DND-41 (cell line): ENCODE measurements at regions not wholly inside any gene's neighbourhood (a gene's known extent, or its start where the extent isn't known, plus 50 kb on each side); places are given as distances from the start of the nearest gene placed in this dataset.

ENCODE experiments used
- ATAC-seq: fragments of 200-7000 bp; cut with Tn5 transposase; 3 replicates; pipeline ENCODE4 v1.9.1; 2021; ENCODE audit warnings: low read depth; ENCODE audit not compliant: insufficient read depth
- DNase-seq: peaks from one replicate; pipeline ENCODE4 v3.0.0-alpha.2; 2020
- H2AFZ ChIP-seq: 2 replicates; pipeline ENCODE4 v1.6.0; 2012; ENCODE audit warnings: low read depth, low read length
- H3K27ac ChIP-seq: 2 replicates; pipeline ENCODE4 v1.5.1; 2012; ENCODE audit warnings: low read length, inconsistent platforms
- H3K27me3 ChIP-seq: fragments of 200-600 bp; sonication (generic); 2 replicates; pipeline ENCODE4 v1.6.0; 2012; ENCODE audit warnings: low read length, mild to moderate bottlenecking, inconsistent platforms; ENCODE audit not compliant: insufficient read depth, poor library complexity
- H3K36me3 ChIP-seq: 2 replicates; pipeline ENCODE4 v1.5.1; 2012; ENCODE audit warnings: low read length, inconsistent platforms; ENCODE audit not compliant: insufficient read depth
- H3K4me1 ChIP-seq: 2 replicates; pipeline ENCODE4 v1.5.1; 2012; ENCODE audit warnings: mild to moderate bottlenecking, low read length; ENCODE audit not compliant: insufficient read depth
- H3K4me2 ChIP-seq: 2 replicates; pipeline ENCODE4 v1.6.0; 2012; ENCODE audit warnings: mild to moderate bottlenecking, moderate library complexity, low read length, inconsistent platforms; ENCODE audit not compliant: insufficient read depth
- H3K4me3 ChIP-seq, 2 experiments: fragments of 200-600 bp in 1 of 2; shearing (Covaris generic) in 1 of 2; 2 replicates each; pipeline ENCODE4 v1.5.1; 2012 to 2016; ENCODE audit warnings: inconsistent platforms in 2 of 2, low read length in 2 of 2, mild to moderate bottlenecking in 2 of 2, low read depth in 1 of 2, moderate library complexity in 1 of 2
- H3K79me2 ChIP-seq: 2 replicates; pipeline ENCODE4 v1.6.0; 2012; ENCODE audit warnings: low read length, inconsistent platforms; ENCODE audit not compliant: insufficient read depth
- H3K9ac ChIP-seq: 2 replicates; pipeline ENCODE4 v1.6.0; 2012; ENCODE audit warnings: low read depth, mild to moderate bottlenecking, inconsistent platforms, low read length, moderate library complexity
- H3K9me3 ChIP-seq: 2 replicates; pipeline ENCODE4 v1.5.1; 2012; ENCODE audit warnings: low read length, moderate library complexity, mild to moderate bottlenecking, inconsistent platforms; ENCODE audit not compliant: insufficient read depth, severe bottlenecking
- H4K20me1 ChIP-seq: 2 replicates; pipeline ENCODE4 v1.6.0; 2012; ENCODE audit warnings: low read length; ENCODE audit not compliant: insufficient read depth
- CTCF ChIP-seq: IDR thresholded peaks from 2 replicates; pipeline ENCODE4 v1.5.1; 2012; ENCODE audit warnings: borderline replicate concordance, low read length, moderate library complexity, mild to moderate bottlenecking; ENCODE audit not compliant: poor library complexity, severe bottlenecking; ENCODE audit errors: extremely low read depth
- EZH2 ChIP-seq: IDR thresholded peaks from 3 replicates; pipeline ENCODE4 v1.6.1; 2012; ENCODE audit warnings: borderline replicate concordance, low read depth, mild to moderate bottlenecking, moderate library complexity, low read length, inconsistent platforms; ENCODE audit not compliant: severe bottlenecking

GRCh38 chr4:146095860-146096259 lies 79.7 kb upstream of the LSM6 start:
- Histone ChIP-seq H3K27ac (no peak overlapping the region), H3K9me3 (no peaks in the 10 kb centered on the region), H3K27me3 (no peaks in the 10 kb centered on the region), H3K4me1 (no peaks in the 10 kb centered on the region), H3K36me3 (no peaks in the 10 kb centered on the region), H3K4me2 (no peak overlapping the region), H4K20me1 (no peaks in the 10 kb centered on the region), H3K9ac (no peak overlapping the region), H3K79me2 (no peaks in the 10 kb centered on the region), H2AFZ (no peak overlapping the region), H3K4me3 (no peak overlapping the region)
- ATAC-seq (no peak), DNase-seq (no peak)
- no peak for TF ChIP-seq CTCF

GRCh38 chr4:146095091-146095690 lies 80.3 kb upstream of the LSM6 start:
- TF ChIP-seq CTCF (peak; percentile 79), EZH2 (no peak)
- no peak for ATAC-seq

GRCh38 chr4:146088690-146089089 lies 86.8 kb upstream of the LSM6 start:
- DNase-seq (no peak), ATAC-seq (no peak)
- Histone ChIP-seq H4K20me1 (no peaks in the 10 kb centered on the region), H3K4me1 (no peaks in the 10 kb centered on the region), H3K4me2 (no peak overlapping the region), H3K4me3 (no peak overlapping the region), H2AFZ (no peak overlapping the region), H3K27ac (no peak overlapping the region), H3K79me2 (no peaks in the 10 kb centered on the region), H3K36me3 (no peaks in the 10 kb centered on the region), H3K27me3 (no peaks in the 10 kb centered on the region), H3K9me3 (no peaks in the 10 kb centered on the region), H3K9ac (no peak overlapping the region)
- TF ChIP-seq EZH2, result no peak
- TF ChIP-seq CTCF, result no peak

More at GRCh38 chr4:146095091-146095690, 80.3 kb upstream of the LSM6 start:
- no peaks in the 10 kb centered on the region for H3K4me1 ChIP-seq
- no peak overlapping the region for H2AFZ ChIP-seq
- H4K20me1 ChIP-seq, result no peaks in the 10 kb centered on the region
- peak; percentile 17 for DNase-seq
- H3K4me2 ChIP-seq, result no peak overlapping the region
- no peaks in the 10 kb centered on the region for H3K27me3 ChIP-seq
- H3K36me3 ChIP-seq, result no peaks in the 10 kb centered on the region
- no peaks in the 10 kb centered on the region for H3K9me3 ChIP-seq
- no peak overlapping the region for H3K9ac ChIP-seq
- H3K79me2 ChIP-seq, result no peaks in the 10 kb centered on the region
- H3K27ac ChIP-seq, result no peak overlapping the region
- H3K4me3 ChIP-seq, result no peak overlapping the region

- H3K27ac ChIP-seq, result no peak overlapping the region
- no peaks in the 10 kb centered on the region for H3K27me3 ChIP-seq
- ATAC-seq (no peak), DNase-seq (no peak)
- H4K20me1 ChIP-seq, result no peaks in the 10 kb centered on the region
- H2AFZ ChIP-seq, result no peak overlapping the region
- no peak overlapping the region for H3K4me2 ChIP-seq
- H3K9ac ChIP-seq, result no peak overlapping the region
- H3K36me3 ChIP-seq, result no peaks in the 10 kb centered on the region
- H3K79me2 ChIP-seq, result no peaks in the 10 kb centered on the region
- TF ChIP-seq EZH2 (no peak), CTCF (no peak)
- H3K4me1 ChIP-seq, result no peaks in the 10 kb centered on the region
- H3K9me3 ChIP-seq, result no peaks in the 10 kb centered on the region
- H3K4me3 ChIP-seq, result no peak overlapping the region
Observed at GRCh38 chr4:146087856-146088255, 87.7 kb upstream of the LSM6 start.
